ENCODE measurements at regions not wholly inside any gene's neighbourhood (a gene's known extent, or its start where the extent isn't known, plus 50 kb on each side); places are given as distances from the start of the nearest gene placed in this dataset.

DNA sequence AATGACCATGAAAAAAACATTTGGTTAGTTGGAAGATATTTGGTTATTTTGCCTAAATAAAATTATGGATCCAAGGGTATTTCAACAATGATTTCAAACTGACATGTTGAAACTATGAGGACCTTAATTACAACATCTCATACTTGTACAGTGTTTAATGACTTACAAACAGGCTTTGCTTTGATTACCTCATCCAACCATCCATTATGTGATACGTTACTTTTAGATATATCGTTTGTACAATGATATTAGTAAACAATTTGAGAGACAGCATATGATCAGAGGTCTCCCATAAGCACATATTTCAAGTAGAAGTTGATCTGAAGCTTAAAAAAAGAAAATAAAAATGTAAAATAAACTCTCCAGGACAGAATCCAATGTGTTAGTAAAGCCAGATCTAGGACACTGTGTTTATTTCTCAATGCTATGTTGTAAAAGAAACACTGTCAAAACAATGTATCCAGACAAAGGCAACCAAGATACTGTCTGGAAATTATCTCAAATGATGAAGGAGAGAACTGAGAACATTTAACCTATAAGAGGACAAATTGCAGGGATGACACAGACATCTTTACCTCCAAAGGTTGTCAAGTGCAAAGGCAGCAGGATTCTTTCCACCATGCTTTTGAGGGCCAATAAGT lies 116.0 kb upstream of the TARS1 start:
- no peak for FAIRE-seq
- ChIA-PET POLR2A (no interaction called here), CTCF (ENCODE audit: low intra/inter-chr PET ratio) (no interaction called here)
- H3K4me2 ChIP-seq (ENCODE audit: insufficient read depth, low read length), result no peak overlapping the region
- in situ Hi-C loops (cut with MboI), result no loop called here
- H3K9me1 ChIP-seq (ENCODE audit: control insufficient read depth, insufficient read depth, low read length), result no peaks in the 10 kb centered on the region
- H3K36me3 ChIP-seq (ENCODE audit: control insufficient read depth, insufficient read depth, low read length), result no peaks in the 10 kb centered on the region
- no peaks in the 10 kb centered on the region for H3K4me1 ChIP-seq (replicated peaks in 1 of 2; ENCODE audit: control insufficient read depth in 2 of 2, insufficient read depth in 2 of 2, low read length in 2 of 2)
- BruUV-seq (replicated peaks), result no TSS peak
- DNase-seq (ENCODE audit: extremely low read depth in 1 of 4, low spot score in 3 of 4), result no peak
- 0% methylated on average over 2 of the region's 2 CpGs for WGBS (ENCODE audit: insufficient coverage, low coverage, missing lambda C conversion rate)
- no peak overlapping the region for H3K4me3 ChIP-seq
- intact Hi-C loops (cut with micrococcal nuclease), result no loop called here
- ATAC-seq, result no peak
- no peak overlapping the region for H3K9ac ChIP-seq (ENCODE audit: insufficient read depth in 1 of 2, low read depth in 2 of 2, low read length in 2 of 2)
- no peak overlapping the region for H3K27ac ChIP-seq (ENCODE audit: extremely low read depth, low read depth, low read length)
- no peaks in the 10 kb centered on the region for H3K27me3 ChIP-seq (ENCODE audit: control insufficient read depth in 2 of 2, insufficient read depth in 2 of 2, low read length in 2 of 2)
- H3K9me3 ChIP-seq (replicated peaks; ENCODE audit: control insufficient read depth, insufficient read depth, low read depth, low read length), result no peaks in the 10 kb centered on the region
- H3K79me2 ChIP-seq (ENCODE audit: control insufficient read depth, insufficient read depth, low read length), result no peaks in the 10 kb centered on the region
- H4K20me1 ChIP-seq (replicated peaks; ENCODE audit: control insufficient read depth, insufficient read depth, low read length), result no peaks in the 10 kb centered on the region
- H2AFZ ChIP-seq (ENCODE audit: low read depth, low read length), result no peak overlapping the region
- TF ChIP-seq MAFK (IDR thresholded peaks at IDR 0.05; ENCODE audit: low read length) (no peak), NCOR1 (IDR thresholded peaks at IDR 0.05) (no peak), PHB (CRISPR knock-in tag; IDR thresholded peaks at IDR 0.05) (no peak), ESRRB (CRISPR knock-in tag; IDR thresholded peaks at IDR 0.05; ENCODE audit: borderline replicate concordance) (no peak), WHSC1 (IDR thresholded peaks at IDR 0.05; ENCODE audit: low read length) (no peak), TBL1XR1 (IDR thresholded peaks at IDR 0.05; ENCODE audit: low read length in 2 of 2) (no peak), POLR2H (tag; IDR thresholded peaks at IDR 0.05; ENCODE audit: low read depth) (no peak)
- TF ChIP-seq, protein P1, sequence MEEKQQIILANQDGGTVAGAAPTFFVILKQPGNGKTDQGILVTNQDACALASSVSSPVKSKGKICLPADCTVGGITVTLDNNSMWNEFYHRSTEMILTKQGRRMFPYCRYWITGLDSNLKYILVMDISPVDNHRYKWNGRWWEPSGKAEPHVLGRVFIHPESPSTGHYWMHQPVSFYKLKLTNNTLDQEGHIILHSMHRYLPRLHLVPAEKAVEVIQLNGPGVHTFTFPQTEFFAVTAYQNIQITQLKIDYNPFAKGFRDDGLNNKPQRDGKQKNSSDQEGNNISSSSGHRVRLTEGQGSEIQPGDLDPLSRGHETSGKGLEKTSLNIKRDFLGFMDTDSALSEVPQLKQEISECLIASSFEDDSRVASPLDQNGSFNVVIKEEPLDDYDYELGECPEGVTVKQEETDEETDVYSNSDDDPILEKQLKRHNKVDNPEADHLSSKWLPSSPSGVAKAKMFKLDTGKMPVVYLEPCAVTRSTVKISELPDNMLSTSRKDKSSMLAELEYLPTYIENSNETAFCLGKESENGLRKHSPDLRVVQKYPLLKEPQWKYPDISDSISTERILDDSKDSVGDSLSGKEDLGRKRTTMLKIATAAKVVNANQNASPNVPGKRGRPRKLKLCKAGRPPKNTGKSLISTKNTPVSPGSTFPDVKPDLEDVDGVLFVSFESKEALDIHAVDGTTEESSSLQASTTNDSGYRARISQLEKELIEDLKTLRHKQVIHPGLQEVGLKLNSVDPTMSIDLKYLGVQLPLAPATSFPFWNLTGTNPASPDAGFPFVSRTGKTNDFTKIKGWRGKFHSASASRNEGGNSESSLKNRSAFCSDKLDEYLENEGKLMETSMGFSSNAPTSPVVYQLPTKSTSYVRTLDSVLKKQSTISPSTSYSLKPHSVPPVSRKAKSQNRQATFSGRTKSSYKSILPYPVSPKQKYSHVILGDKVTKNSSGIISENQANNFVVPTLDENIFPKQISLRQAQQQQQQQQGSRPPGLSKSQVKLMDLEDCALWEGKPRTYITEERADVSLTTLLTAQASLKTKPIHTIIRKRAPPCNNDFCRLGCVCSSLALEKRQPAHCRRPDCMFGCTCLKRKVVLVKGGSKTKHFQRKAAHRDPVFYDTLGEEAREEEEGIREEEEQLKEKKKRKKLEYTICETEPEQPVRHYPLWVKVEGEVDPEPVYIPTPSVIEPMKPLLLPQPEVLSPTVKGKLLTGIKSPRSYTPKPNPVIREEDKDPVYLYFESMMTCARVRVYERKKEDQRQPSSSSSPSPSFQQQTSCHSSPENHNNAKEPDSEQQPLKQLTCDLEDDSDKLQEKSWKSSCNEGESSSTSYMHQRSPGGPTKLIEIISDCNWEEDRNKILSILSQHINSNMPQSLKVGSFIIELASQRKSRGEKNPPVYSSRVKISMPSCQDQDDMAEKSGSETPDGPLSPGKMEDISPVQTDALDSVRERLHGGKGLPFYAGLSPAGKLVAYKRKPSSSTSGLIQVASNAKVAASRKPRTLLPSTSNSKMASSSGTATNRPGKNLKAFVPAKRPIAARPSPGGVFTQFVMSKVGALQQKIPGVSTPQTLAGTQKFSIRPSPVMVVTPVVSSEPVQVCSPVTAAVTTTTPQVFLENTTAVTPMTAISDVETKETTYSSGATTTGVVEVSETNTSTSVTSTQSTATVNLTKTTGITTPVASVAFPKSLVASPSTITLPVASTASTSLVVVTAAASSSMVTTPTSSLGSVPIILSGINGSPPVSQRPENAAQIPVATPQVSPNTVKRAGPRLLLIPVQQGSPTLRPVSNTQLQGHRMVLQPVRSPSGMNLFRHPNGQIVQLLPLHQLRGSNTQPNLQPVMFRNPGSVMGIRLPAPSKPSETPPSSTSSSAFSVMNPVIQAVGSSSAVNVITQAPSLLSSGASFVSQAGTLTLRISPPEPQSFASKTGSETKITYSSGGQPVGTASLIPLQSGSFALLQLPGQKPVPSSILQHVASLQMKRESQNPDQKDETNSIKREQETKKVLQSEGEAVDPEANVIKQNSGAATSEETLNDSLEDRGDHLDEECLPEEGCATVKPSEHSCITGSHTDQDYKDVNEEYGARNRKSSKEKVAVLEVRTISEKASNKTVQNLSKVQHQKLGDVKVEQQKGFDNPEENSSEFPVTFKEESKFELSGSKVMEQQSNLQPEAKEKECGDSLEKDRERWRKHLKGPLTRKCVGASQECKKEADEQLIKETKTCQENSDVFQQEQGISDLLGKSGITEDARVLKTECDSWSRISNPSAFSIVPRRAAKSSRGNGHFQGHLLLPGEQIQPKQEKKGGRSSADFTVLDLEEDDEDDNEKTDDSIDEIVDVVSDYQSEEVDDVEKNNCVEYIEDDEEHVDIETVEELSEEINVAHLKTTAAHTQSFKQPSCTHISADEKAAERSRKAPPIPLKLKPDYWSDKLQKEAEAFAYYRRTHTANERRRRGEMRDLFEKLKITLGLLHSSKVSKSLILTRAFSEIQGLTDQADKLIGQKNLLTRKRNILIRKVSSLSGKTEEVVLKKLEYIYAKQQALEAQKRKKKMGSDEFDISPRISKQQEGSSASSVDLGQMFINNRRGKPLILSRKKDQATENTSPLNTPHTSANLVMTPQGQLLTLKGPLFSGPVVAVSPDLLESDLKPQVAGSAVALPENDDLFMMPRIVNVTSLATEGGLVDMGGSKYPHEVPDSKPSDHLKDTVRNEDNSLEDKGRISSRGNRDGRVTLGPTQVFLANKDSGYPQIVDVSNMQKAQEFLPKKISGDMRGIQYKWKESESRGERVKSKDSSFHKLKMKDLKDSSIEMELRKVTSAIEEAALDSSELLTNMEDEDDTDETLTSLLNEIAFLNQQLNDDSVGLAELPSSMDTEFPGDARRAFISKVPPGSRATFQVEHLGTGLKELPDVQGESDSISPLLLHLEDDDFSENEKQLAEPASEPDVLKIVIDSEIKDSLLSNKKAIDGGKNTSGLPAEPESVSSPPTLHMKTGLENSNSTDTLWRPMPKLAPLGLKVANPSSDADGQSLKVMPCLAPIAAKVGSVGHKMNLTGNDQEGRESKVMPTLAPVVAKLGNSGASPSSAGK (IDR thresholded peaks at IDR 0.05), result no peak
